GM18868 (cell line): ENCODE measurements at regions not wholly inside any gene's neighbourhood (a gene's known extent, or its start where the extent isn't known, plus 50 kb on each side); places are given as distances from the start of the nearest gene placed in this dataset.

Source experiments
- ATAC-seq: cut with Tn5 transposase; IDR thresholded peaks from one replicate; pipeline ENCODE4 v1.9.1; 2021; ENCODE audit warnings: mild to moderate bottlenecking, moderate library complexity; ENCODE audit not compliant: unreplicated experiment

DNA sequence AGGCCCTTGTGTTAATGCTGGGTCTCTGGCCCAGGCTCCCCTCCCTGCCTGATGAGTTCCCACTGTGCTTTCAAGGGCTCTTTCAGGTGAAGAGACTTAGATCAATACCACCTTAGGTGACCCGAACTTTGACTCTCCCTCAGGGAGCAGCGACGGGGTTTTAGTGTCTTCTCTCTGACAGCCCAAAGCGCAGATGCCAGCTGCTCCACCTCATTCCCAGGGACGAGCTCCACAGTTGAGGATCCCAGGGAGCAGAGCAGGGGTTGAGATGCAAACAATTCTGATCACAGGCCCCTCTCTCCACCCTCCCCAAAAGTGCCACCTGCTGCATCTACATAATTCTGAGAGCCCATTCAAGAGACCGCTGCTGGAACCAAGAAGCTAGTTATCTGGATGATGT lies 265.1 kb downstream of the TJP1 start:
- no peak for ATAC-seq

DNA sequence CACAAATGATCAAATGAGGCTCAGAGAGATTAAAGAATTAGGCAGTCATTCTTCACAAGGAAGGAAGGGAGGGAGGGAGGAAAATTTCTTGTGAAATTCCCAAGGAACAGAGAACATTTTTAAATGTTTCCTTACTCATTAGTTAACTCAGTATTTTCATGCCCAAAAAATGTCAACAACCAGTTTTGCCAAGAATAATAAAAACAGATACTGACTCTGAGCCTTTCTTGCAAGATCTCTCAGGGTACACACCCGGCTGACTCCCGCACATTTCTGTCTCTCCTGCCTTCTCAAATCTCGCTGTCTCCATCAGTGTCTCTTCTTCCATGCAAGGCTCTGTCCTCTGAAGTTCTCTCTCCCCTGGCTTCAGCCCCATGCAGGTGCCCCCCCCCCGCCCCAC lies 265.9 kb downstream of the TJP1 start:
- no peak for ATAC-seq

DNA sequence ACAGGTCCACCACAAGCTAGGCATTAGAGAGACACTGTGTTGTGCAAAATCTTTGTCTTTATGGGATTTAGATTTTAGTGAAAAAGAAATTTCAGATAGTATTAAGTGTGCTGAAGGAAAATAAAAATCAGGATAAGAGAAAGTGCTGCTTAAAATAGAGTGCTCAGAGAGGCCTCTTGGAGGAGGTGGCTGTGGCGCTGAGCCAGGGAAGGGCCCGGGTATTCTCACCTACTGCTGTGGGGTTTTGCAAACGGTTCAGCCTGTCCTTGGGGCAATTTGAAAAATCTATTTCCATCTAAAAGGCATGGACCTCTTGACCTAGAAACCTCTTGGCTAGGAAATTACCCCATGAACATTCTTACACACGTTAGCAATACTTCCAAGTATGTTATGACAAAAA lies 267.7 kb downstream of the TJP1 start:
- ATAC-seq, result no peak

DNA sequence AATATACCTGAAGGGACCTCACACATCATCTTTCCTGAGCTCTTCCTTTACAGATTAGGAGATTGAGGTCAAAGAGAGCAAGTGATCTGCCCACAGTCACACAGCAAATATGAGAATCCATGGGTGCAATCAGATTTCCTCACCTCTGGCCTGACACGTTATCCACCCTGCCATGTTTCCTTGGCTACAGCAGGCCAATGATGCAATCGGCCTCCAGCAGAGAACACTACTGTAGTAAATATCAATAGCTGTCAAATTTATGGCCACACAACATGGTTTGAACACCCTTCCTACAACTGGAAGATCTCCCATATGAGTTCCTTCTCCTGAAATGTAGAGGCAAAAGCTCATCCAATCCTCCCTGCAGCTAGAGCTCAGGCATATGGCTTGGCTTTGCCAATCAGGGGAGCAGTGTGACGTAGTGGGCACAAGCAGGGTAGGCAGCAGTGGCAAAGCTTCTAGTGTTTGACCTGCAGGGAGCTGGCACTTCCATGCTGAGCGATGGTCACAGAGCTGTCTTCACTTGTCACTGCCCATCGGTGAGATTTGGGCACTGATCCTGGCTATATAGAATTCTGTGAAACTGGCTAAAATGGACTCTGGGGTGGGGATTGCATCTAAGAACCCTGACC lies 271.3 kb downstream of the TJP1 start:
- ATAC-seq, result no peak

DNA sequence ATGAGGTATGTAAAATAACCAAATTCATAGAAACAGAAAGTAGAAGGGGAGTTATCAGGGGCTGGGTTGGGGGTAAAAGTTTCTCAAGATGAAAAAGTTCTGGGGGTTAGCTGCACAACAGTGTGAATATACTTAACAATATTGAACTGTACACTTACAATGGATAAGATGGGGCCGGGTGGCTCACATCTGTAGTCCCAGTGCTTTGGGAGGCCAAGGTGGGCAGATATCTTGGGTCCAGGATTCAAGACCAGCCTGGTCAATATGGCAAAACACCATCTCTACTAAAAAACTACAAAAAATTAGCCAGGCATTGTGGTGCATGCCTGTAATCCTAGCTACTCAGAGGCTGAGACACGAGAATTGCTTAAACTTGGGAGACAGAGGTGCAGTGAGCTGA lies 274.3 kb downstream of the TJP1 start:
- ATAC-seq, result no peak

DNA sequence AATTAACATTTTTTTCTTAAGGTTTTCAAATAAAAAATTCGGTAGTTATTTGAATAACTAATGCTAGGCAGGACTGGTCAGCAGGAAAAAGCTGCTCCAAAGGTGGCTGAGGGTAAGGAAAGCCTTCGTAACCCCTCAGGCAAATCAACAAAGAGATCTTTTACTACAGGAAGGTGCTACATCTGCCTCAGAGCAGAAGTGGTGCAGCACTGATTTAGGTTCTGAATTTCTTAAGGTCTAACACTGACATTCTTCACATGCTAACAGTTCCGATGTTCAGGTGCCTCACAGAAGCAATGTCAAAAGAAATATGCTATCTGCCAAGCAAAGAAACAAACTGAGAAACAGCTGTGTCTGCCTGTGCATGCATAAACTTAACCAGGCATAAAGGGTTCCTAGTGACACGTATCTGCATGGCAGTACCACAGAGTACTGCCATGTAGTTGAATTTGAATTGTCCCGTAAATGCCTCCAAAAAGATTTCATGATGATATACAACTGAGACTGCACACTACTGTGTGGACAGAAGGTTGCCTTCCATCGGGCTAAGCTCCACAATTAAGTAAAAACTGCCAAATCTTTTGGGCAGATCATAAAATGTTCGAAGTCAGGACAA lies 275.0 kb upstream of the NSMCE3 start:
- ATAC-seq, result no peak

DNA sequence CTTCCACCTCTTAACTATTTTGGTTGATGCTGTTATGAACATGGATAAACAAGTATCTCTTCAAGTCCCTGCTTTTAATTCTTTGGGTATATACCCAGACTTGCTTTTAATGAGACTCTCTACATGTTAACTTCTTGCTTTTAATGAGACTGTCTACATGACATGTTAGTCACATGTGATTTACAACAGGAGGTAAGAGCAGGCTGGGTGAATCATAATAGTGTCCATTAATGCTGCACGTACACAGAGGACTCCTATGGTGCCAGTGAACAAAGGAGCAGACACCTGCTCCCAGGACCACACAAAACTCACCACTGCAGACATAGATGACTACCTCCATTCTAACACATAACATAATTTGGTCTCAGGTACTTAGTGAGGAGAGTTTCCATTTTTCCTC lies 273.4 kb upstream of the NSMCE3 start:
- ATAC-seq, result no peak

DNA sequence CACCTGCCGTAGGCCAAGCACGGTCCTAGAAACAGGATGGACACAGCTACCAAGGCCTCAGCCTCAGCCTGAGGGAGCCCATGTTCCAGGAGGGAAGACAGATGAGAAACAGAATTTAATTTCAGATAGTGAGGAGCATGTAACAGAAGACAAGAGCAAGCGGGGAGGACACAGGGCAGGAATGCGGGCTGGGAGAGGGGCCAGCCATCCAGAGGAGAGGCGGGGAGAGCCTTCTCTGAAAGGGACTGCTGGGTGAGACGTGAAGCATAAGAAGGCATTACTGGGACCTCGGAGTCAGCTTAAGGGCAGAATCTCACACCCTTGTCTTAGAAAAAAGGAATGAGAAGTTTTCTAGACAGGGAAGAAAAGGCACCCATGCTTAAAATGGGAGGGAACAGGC lies 271.7 kb upstream of the NSMCE3 start:
- no peak for ATAC-seq

DNA sequence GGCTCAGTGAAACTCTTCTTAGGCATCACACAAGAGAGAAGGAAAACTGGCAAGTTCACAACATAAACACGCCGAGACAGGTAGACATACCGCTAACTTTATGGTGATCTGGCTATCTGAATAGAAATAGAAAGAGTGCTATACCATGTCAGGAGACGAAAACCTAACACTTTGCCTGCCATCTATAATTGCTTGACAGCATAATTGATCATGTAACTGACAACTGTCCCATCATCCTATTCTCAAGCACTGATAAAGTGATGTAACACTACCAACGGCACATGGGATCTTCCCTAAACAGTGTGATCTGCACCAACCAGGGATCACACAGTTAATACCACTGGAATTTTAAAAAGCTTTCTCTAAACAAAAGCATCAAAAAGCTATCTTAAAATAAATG lies 270.9 kb upstream of the NSMCE3 start:
- no peak for ATAC-seq

DNA sequence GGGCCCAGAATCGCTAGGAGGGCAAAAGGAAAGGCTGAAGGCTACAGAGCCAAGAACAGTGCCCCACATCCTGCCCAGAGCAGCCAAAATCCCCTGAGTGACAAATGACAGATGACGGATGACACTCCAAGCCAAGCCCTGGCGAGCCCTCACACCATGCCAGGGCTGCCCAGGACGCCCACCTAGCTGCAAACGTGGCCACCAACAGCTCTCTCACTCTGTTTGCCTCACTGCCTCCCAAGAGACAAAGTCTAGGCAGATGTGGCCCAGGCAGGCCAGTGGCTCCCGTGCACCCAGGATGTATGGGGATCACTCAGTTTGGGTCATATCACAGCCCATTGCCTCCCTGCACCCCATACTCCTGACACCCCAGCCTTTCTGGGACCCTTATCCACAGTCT lies 270.1 kb upstream of the NSMCE3 start:
- no peak for ATAC-seq

DNA sequence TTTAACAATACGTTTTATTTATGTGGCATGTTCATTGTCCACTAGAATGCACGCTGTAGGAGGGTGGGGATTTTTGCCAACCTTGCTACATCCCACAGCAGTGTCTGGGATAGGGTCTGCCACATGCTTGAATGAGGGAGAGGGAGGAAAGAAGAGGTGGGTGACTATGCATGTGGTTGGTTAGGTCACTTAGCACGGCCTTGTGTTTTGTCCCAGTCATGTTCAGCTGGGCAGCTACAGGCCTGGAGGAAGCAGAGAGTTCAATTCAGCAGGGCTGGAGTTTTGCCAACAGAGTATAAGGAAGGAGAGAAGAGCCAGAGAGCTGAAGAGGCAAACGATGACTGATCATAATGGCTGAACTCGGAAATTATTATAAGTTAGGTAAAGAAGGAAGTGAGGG lies 268.4 kb upstream of the NSMCE3 start:
- no peak for ATAC-seq

DNA sequence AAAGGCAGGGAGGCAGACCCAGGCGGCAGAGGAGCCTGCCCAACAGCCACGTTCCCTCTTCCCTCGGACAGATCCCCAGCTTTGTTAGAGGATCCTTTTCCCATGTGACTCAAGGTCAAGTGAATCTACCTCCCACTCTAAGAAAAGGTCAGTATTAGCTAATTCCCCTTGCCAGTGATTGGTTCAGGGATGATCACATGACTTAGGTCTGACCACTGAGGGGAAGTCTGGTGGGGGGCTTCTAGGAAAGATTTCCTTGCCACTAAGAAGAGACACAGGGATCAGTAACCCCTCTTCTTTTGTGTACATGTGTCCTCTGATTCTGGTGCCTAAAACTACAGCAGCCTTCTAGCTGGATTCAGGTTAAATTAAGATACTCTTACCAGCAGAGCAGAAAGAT lies 266.3 kb upstream of the NSMCE3 start:
- ATAC-seq, result no peak

DNA sequence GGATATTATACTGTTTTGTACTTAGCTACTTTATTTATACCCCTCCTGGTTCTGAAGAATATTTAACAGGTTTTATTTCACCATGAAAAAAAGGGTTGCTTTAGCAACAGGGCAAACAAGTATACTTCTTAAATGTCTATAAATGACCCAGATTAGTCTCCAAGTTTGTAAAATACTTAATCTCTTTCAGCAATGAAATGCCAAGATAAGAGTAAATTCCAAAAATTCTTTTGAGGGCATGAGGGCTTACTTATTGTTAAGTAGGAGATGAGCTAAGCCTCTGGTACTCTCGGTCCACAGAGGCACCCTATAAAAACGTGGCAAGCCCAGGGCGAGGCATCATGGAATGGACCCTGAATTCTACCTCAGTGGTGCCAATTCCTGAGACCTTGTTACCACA lies 264.8 kb upstream of the NSMCE3 start:
- ATAC-seq, result no peak

DNA sequence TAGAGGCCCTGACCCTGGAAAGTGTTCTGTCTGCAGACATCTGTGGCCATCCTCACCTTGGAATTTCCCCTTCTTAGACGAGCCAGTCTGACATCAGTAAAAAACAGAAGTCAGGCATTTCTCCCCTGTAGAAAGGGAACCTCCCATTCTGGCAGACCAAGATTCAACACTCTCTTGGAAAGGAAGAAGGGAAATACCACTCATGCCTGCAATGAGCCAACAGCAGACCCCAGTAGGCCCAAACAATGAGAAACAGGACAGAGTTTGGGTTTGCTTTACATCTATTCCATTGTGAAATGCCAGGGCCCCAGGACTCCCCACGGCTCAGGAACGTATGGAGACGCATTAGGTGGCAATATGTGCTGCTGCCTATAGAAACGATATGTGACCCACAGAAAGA lies 264.0 kb upstream of the NSMCE3 start:
- no peak for ATAC-seq

DNA sequence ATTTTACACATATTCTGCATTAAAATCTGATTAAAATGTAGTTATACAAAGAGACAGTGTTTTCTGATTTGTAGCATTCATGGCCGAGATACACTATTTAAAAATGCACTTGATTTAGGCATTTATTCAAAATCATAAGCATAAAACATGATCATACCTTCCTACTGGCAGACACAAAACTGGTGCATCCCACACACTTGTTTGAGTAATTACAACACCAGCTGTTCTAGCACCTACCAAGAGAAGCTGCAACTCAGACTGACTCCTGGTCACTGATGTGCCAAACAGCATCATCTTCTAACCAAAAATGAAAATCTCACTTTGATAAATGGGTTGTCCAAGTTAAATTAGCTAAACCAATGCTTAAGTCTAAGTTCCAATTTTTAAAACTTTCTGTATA lies 262.7 kb upstream of the NSMCE3 start:
- no peak for ATAC-seq

DNA sequence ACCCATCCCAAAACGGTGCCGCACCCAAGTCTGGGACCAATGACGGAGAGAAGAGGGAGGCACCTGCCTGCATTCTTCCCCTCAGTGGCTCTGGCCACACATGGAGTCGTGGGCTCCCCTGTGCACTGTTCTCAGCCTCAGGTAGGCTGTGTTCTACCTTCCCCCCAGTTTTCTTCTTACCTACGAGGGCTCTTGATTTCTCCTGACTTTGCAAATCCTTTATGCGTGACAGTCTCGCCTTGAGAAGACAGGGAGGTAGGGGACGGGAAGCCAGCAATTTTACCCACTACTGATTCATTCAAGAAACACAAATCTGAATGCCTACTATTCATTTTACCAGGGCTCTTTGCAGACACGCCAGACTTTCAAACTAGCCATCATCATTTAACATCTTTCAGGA lies 261.3 kb upstream of the NSMCE3 start:
- no peak for ATAC-seq

DNA sequence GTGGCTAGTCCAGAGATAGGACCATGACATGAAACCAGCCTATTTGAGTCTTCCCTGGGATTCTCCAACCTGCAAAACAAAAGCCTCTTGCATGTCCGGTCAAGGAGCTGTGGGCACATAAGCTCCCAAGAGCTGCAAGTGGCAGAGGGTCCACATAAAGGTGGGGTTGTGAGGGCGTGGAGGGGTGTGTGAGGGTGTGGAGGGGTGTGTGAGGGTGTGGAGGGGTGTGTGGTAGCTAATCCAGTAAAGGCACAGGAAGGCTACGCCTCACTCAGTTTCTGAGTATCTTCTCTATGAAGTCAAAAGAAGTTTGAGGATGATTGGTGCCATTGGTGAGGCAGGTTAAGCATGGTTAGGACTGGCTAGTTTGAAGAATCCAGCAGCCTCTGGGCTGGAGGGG lies 259.4 kb upstream of the NSMCE3 start:
- ATAC-seq, result no peak

DNA sequence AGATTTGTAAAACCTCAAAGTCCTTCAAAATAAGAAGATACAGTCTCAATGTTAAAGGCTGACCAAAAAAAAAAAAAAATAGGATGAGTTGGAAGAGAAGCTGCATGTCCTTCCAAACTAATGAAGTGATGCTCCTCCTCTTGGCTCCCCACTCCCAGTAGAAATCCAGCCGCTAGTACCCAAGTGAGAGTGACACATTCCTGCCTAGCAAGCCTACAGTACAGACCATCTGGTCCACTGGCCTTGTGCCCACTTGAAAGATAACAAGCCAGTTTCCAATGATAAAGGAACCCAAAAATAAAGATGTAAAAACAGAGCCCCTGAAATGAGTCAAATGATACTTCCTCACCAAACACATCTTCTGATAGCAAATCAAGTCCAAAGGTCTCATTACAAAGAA lies 258.7 kb upstream of the NSMCE3 start:
- ATAC-seq, result no peak

DNA sequence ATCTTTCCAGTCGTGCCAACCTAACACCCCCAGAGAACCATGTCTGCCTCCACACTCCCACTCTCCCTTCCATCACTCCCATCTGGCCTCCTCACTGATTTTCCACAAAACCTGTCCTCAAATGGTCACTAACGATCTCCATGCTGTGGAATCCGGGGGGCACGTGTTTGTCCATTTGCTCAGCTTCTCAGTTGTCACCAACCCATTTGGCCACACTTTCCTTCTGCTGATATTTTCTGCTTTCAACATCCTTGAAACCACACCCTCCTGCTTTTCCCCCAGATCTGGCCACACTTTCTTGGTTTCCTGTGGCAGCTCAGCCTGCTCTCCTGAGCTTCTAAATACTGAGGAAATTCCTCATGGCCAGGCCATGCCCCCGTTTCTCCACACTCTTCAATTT lies 257.2 kb upstream of the NSMCE3 start:
- ATAC-seq, result no peak

DNA sequence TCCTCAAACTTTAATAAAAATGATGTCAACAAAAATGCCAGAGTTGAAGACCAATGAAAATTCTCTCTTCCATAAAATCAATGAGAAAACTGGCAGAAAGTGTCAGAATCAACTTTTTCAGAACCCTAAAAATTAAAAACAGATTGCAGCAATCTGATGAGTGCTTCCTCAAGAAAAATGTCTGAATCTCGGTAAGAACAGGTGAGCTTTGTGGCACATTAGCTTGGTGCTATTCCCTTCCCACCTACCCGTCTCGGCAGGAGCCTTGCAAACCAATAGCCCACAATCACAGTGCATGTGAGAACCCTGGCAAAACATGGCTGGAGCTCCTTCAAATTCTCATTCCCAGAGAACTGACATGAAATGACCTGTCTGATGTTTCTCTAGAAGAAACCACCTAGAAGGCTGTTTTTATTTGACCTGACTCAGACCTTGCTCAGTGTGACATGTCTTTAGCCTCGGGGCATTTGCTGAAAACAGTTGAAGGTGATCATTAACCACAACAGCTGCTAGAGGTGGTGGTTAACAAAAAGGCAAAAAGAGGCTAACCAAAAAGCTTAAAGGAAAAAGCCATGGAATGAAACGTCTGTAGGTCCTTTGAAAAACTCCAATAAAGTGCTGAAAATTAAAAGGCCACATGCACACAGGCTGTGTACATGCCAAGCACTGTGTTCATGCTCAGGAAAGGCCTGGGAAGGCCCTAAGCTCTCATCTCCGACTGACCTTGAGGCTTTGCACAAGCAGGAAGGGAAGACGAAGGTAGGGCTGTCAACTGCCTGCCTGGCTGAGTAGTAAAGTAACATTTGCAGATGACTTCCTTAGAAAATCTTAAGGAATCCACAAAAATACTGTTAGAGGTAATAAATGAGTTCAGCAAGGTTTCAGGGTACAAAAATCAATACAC lies 253.0 kb upstream of the NSMCE3 start:
- no peak for ATAC-seq

DNA sequence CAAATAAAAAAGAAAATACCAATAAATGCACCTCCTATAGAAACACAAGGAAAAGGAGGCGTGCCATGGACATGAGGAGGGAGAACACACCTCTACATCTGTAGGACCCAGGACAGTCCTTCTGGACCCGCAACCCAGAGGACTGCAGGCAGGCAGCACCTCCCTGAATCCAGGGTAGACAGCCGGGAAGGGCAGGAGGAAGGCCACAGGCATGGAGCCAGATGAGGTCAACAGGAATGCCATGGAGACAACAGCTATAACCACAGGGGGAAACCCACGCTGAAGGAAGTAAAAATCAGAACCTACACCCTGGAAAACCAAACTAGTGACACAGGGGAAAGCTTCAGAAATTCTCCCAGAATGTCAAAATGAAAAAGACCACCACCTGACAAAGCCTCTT lies 248.8 kb upstream of the NSMCE3 start:
- no peak for ATAC-seq

DNA sequence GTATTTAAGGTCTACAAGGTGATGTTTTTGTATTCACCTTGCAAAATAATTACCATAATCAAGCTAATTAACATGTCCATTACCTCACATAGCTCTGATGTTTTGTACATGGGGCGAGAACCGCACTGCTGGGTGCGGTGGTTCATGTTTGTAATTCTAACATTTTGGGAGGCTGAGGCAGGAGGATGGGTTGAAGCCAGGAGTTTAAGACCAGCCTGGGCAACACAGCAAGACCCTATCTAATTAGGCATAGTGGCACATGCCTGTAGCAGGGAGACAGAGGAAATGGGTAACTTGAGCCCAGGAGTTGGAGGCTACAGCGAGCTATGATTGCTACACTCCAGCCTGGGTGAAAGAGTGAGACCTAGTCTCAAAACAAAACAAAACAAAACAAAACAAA lies 248.2 kb upstream of the NSMCE3 start:
- no peak for ATAC-seq
